HUES48 (cell line): ENCODE measurements at regions not wholly inside any gene's neighbourhood (a gene's known extent, or its start where the extent isn't known, plus 50 kb on each side); places are given as distances from the start of the nearest gene placed in this dataset.
"Not testable (repeated sequence)": the region's sequence is repeated elsewhere in the genome, so short reads cannot be mapped to it uniquely, and the experiment has no call there.

Experiments
- H3K27ac ChIP-seq: one replicate; pipeline ENCODE4 v1.7.0; 2013; ENCODE audit warnings: low read depth, low read length, inconsistent platforms
- H3K27me3 ChIP-seq: 2 replicates; pipeline ENCODE4 v1.6.1; 2013; ENCODE audit warnings: mild to moderate bottlenecking, low read length; ENCODE audit not compliant: control insufficient read depth, insufficient read depth
- H3K36me3 ChIP-seq: 2 replicates; pipeline ENCODE4 v1.6.1; 2013; ENCODE audit warnings: low read length; ENCODE audit not compliant: control insufficient read depth, insufficient read depth
- H3K4me1 ChIP-seq: 2 replicates; pipeline ENCODE4 v1.6.1; 2013; ENCODE audit warnings: mild to moderate bottlenecking, low read length; ENCODE audit not compliant: control insufficient read depth, insufficient read depth
- H3K4me3 ChIP-seq: 2 replicates; pipeline ENCODE4 v1.5.1; 2013; ENCODE audit warnings: mild to moderate bottlenecking, low read depth, low read length
- H3K9ac ChIP-seq: 2 replicates; pipeline ENCODE4 v1.6.1; 2013; ENCODE audit warnings: mild to moderate bottlenecking, low read depth, low read length, moderate library complexity
- H3K9me3 ChIP-seq: 2 replicates; pipeline ENCODE4 v1.6.1; 2013; ENCODE audit warnings: low read length; ENCODE audit not compliant: control insufficient read depth, insufficient read depth

- H3K9ac ChIP-seq, result no peak overlapping the region
- no peaks in the 10 kb centered on the region for H3K27me3 ChIP-seq
- no peaks in the 10 kb centered on the region for H3K36me3 ChIP-seq
- no peak overlapping the region for H3K27ac ChIP-seq
- H3K4me1 ChIP-seq, result no peaks in the 10 kb centered on the region
- no peak overlapping the region for H3K4me3 ChIP-seq
- no peaks in the 10 kb centered on the region for H3K9me3 ChIP-seq
These were observed 657.4 kb downstream of the SPRY1 start for GRCh38 chr4:124053872-124054538.

- H3K36me3 ChIP-seq, result no peaks in the 10 kb centered on the region
These were observed 657.2 kb downstream of the ANKRD50 start for GRCh38 chr4:124055336-124055735.

GRCh38 chr4:124055896-124056295 is 656.6 kb downstream of the ANKRD50 start:
- Histone ChIP-seq H3K36me3 (no peaks in the 10 kb centered on the region), H3K9ac (no peak overlapping the region), H3K9me3 (no peaks in the 10 kb centered on the region), H3K4me3 (no peak overlapping the region), H3K27me3 (no peaks in the 10 kb centered on the region), H3K4me1 (no peaks in the 10 kb centered on the region), H3K27ac (no peak overlapping the region)

More at GRCh38 chr4:124055336-124055735, 657.2 kb downstream of the ANKRD50 start:
- Histone ChIP-seq H3K27ac (no peak overlapping the region), H3K9ac (no peak overlapping the region), H3K27me3 (no peaks in the 10 kb centered on the region), H3K4me3 (no peak overlapping the region), H3K9me3 (no peaks in the 10 kb centered on the region), H3K4me1 (no peaks in the 10 kb centered on the region)

- H3K4me3 ChIP-seq, result no peak overlapping the region
- H3K27ac ChIP-seq, result no peak overlapping the region
- no peaks in the 10 kb centered on the region for H3K27me3 ChIP-seq
- no peak overlapping the region for H3K9ac ChIP-seq
- H3K36me3 ChIP-seq, result no peaks in the 10 kb centered on the region
- H3K4me1 ChIP-seq, result no peaks in the 10 kb centered on the region
- H3K9me3 ChIP-seq, result no peaks in the 10 kb centered on the region
These were observed 652.1 kb downstream of the ANKRD50 start for GRCh38 chr4:124060261-124060918.

- no peaks in the 10 kb centered on the region for H3K36me3 ChIP-seq
- H3K4me3 ChIP-seq, result no peak overlapping the region
- H3K9me3 ChIP-seq, result no peaks in the 10 kb centered on the region
- H3K9ac ChIP-seq, result no peak overlapping the region
- H3K4me1 ChIP-seq, result no peaks in the 10 kb centered on the region
- no peak overlapping the region for H3K27ac ChIP-seq
- no peaks in the 10 kb centered on the region for H3K27me3 ChIP-seq
These were observed 651.1 kb downstream of the ANKRD50 start for GRCh38 chr4:124061413-124061812.

GRCh38 chr4:124065422-124065821 is 647.1 kb downstream of the ANKRD50 start:
- Histone ChIP-seq H3K27me3 (no peaks in the 10 kb centered on the region), H3K27ac (no peak overlapping the region), H3K9ac (no peak overlapping the region), H3K9me3 (no peaks in the 10 kb centered on the region), H3K4me1 (no peaks in the 10 kb centered on the region), H3K4me3 (no peak overlapping the region), H3K36me3 (no peaks in the 10 kb centered on the region)

GRCh38 chr4:124065936-124066335 is 646.6 kb downstream of the ANKRD50 start:
- Histone ChIP-seq H3K27me3 (no peaks in the 10 kb centered on the region), H3K9ac (no peak overlapping the region), H3K4me3 (no peak overlapping the region), H3K36me3 (no peaks in the 10 kb centered on the region), H3K4me1 (no peaks in the 10 kb centered on the region), H3K27ac (no peak overlapping the region), H3K9me3 (peaks cover 2% of the 10 kb centered on the region; the same call in 1 of the 2 replicates)

GRCh38 chr4:124066595-124066994 is 645.9 kb downstream of the ANKRD50 start:
- Histone ChIP-seq H3K9me3 (peaks cover 7% of the 10 kb centered on the region; the same call in 1 of the 2 replicates), H3K4me3 (no peak overlapping the region), H3K27ac (no peak overlapping the region), H3K36me3 (no peaks in the 10 kb centered on the region), H3K27me3 (no peaks in the 10 kb centered on the region), H3K9ac (no peak overlapping the region), H3K4me1 (no peaks in the 10 kb centered on the region)

GRCh38 chr4:124067046-124067445 is 645.5 kb downstream of the ANKRD50 start:
- Histone ChIP-seq H3K9me3 (peaks cover 10% of the 10 kb centered on the region; the same call in 1 of the 2 replicates), H3K4me1 (no peaks in the 10 kb centered on the region), H3K27ac (no peak overlapping the region), H3K36me3 (no peaks in the 10 kb centered on the region), H3K4me3 (no peak overlapping the region), H3K27me3 (no peaks in the 10 kb centered on the region), H3K9ac (no peak overlapping the region)

GRCh38 chr4:124070688-124071484 is 641.6 kb downstream of the ANKRD50 start:
- H3K9me3 ChIP-seq, result peaks cover 15% of the 10 kb centered on the region; the same call in 1 of the 2 replicates
- no peak overlapping the region for H3K4me3 ChIP-seq
- no peaks in the 10 kb centered on the region for H3K4me1 ChIP-seq
- no peaks in the 10 kb centered on the region for H3K27me3 ChIP-seq
- H3K9ac ChIP-seq, result no peak overlapping the region
- H3K27ac ChIP-seq, result no peak overlapping the region
- H3K36me3 ChIP-seq, result no peaks in the 10 kb centered on the region

- not testable (repeated sequence) for H3K36me3 ChIP-seq, H3K4me1 ChIP-seq, H3K27me3 ChIP-seq
These were observed 637.3 kb downstream of the ANKRD50 start for GRCh38 chr4:124075276-124075675.

More at GRCh38 chr4:124075276-124075675, 637.3 kb downstream of the ANKRD50 start:
- H3K9me3 ChIP-seq, result peaks cover 15% of the 10 kb centered on the region; the same call in 1 of the 2 replicates
- not testable (repeated sequence) for H3K4me3 ChIP-seq, H3K27ac ChIP-seq, H3K9ac ChIP-seq
